ENCODE measurements at regions not wholly inside any gene's neighbourhood (a gene's known extent, or its start where the extent isn't known, plus 50 kb on each side); places are given as distances from the start of the nearest gene placed in this dataset.

DNA sequence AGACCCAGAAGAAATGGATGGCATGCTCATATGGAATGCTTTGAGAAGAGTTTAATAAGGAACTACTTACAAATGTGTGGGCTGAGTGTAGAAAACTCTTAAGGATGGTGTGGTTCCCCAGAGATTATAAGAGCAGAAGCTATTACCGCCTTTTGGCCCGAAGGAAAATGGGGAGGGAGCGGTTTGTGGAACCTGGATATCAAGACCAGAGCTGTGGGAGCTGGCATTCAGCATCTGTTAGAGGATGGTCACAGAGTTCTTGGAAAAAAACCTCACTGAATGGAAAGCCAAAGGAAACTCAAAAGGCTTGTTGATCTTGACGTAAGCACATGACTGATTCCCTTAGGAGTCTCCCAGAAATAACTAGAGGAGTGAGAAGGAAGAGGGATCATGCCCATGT is 151.0 kb downstream of the PJA2 start:
- DNase-seq (no peak), ATAC-seq (ENCODE audit: low read depth) (no peak)
- TF ChIP-seq, protein P1, sequence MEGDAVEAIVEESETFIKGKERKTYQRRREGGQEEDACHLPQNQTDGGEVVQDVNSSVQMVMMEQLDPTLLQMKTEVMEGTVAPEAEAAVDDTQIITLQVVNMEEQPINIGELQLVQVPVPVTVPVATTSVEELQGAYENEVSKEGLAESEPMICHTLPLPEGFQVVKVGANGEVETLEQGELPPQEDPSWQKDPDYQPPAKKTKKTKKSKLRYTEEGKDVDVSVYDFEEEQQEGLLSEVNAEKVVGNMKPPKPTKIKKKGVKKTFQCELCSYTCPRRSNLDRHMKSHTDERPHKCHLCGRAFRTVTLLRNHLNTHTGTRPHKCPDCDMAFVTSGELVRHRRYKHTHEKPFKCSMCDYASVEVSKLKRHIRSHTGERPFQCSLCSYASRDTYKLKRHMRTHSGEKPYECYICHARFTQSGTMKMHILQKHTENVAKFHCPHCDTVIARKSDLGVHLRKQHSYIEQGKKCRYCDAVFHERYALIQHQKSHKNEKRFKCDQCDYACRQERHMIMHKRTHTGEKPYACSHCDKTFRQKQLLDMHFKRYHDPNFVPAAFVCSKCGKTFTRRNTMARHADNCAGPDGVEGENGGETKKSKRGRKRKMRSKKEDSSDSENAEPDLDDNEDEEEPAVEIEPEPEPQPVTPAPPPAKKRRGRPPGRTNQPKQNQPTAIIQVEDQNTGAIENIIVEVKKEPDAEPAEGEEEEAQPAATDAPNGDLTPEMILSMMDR (IDR thresholded peaks at IDR 0.05): no peak
- no peak overlapping the region for H3K4me3 Mint-ChIP-seq
- ChIA-PET POLR2A (no interaction called here), CTCF (no interaction called here)
- no peaks in the 10 kb centered on the region for H3K9me3 Mint-ChIP-seq
- H3K27ac Mint-ChIP-seq: no peak overlapping the region
- H3K27me3 Mint-ChIP-seq: no peaks in the 10 kb centered on the region
- H3K4me1 Mint-ChIP-seq: no peaks in the 10 kb centered on the region
- H3K36me3 Mint-ChIP-seq (ENCODE audit: low read depth): no peaks in the 10 kb centered on the region
- intact Hi-C loops (cut with micrococcal nuclease): no loop called here

DNA sequence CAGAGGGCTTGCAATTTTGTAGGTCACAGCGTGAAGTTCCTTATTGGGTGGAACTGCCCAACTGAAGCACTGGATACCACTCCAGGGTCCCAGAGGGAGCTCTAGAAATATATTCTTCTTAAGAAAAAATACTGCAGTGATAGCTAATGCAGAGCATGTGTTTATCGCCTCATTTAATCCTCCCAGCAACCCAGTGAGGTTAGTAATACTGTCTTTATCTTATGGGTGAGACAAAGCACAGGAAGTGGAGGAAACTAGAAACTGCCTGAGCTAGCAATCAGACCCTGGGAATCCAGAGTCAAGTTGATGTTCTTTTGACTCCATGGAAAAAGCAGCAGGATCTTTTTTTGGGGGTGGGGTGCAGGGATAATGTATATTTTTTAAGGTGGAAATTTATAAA is 153.3 kb downstream of the PJA2 start:
- no peaks in the 10 kb centered on the region for H3K36me3 Mint-ChIP-seq (ENCODE audit: low read depth)
- DNase-seq (no peak), ATAC-seq (ENCODE audit: low read depth) (no peak)
- TF ChIP-seq, protein P1 (IDR thresholded peaks at IDR 0.05): no peak
- H3K4me3 Mint-ChIP-seq: no peak overlapping the region
- ChIA-PET POLR2A (no interaction called here), CTCF (no interaction called here)
- no peaks in the 10 kb centered on the region for H3K9me3 Mint-ChIP-seq
- no peaks in the 10 kb centered on the region for H3K4me1 Mint-ChIP-seq
- intact Hi-C loops (cut with micrococcal nuclease): no loop called here
- no peak overlapping the region for H3K27ac Mint-ChIP-seq
- H3K27me3 Mint-ChIP-seq: no peaks in the 10 kb centered on the region

DNA sequence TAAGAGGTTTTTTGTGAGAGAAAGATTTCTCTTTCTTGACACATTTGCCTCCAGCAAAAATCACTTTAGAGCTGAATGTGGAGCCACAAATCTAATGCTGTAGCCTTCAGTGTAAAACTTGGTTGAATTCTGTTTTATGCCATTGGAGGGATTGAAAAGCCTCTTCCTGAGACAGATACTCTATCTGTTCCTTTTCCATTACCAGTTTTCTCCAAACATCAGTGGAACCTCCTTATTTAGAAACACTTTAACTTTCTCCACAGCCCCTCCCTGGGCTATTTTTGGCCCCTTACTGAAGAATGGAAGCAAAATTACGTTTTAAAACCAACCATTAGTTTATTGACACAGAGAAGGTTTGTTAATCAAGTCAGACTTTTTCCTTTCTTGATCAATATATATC is 155.3 kb downstream of the PJA2 start:
- Mint-ChIP-seq H3K4me3 (no peak overlapping the region), H3K36me3 (ENCODE audit: low read depth) (no peaks in the 10 kb centered on the region), H3K27me3 (no peaks in the 10 kb centered on the region), H3K27ac (no peak overlapping the region), H3K9me3 (no peaks in the 10 kb centered on the region), H3K4me1 (no peaks in the 10 kb centered on the region)
- POLR2A ChIA-PET: no interaction called here
- intact Hi-C loops (cut with micrococcal nuclease): no loop called here
- ATAC-seq (ENCODE audit: low read depth) (no peak), DNase-seq (no peak)
- TF ChIP-seq, protein P1 (IDR thresholded peaks at IDR 0.05): no peak
- CTCF ChIA-PET: no interaction called here

DNA sequence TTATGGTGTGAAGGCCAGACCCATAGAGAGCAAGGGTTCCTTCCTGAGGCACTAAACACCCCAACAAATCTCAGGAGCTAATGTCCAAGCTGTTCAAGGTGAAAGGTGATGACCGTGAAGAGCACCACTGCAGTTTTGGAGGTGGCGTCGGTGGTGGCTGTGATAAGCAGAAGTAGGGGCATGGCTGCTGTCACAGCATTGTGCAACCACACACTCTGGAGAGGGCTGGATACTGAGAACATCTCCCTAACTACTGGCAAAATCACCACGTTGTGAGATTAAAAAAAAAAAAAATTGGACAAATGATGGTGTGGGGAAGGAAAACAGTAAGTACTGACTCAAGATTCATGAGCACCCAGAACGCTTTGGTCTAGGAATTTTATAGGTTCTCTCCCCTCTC is 156.5 kb downstream of the PJA2 start:
- DNase-seq: no peak
- H3K27ac Mint-ChIP-seq: no peak overlapping the region
- H3K27me3 Mint-ChIP-seq: no peaks in the 10 kb centered on the region
- ChIA-PET CTCF (no interaction called here), POLR2A (no interaction called here)
- H3K36me3 Mint-ChIP-seq (ENCODE audit: low read depth): no peaks in the 10 kb centered on the region
- TF ChIP-seq, protein P1 (IDR thresholded peaks at IDR 0.05): no peak
- no peaks in the 10 kb centered on the region for H3K9me3 Mint-ChIP-seq
- no peak overlapping the region for H3K4me3 Mint-ChIP-seq
- ATAC-seq (ENCODE audit: low read depth): no peak
- H3K4me1 Mint-ChIP-seq: peaks cover 2% of the 10 kb centered on the region
- intact Hi-C loops (cut with micrococcal nuclease): no loop called here

DNA sequence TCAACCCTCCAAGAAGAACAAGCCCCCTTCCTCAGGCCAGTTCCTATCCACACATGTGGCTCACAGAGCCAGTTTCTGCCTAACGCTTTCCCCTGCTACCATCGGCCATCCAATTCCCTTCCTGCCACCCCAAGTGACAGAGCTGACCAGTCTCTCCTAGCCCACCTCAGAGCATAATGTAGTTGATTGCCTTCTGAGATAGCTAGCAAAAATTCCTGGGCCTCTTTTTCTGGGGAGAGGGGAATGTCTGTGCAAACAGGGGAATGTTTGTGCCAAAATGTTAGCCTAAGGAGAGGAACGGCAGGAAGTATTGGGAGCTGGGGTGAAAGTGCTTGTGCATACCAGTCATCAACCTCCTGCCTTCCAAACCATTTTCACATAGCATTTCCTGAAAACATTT is 157.0 kb downstream of the PJA2 start:
- TF ChIP-seq, protein P1 (IDR thresholded peaks at IDR 0.05): no peak
- Mint-ChIP-seq H3K36me3 (ENCODE audit: low read depth) (no peaks in the 10 kb centered on the region), H3K4me3 (no peak overlapping the region), H3K4me1 (peaks cover 4% of the 10 kb centered on the region), H3K9me3 (no peaks in the 10 kb centered on the region), H3K27me3 (no peaks in the 10 kb centered on the region), H3K27ac (no peak overlapping the region)
- ATAC-seq (ENCODE audit: low read depth) (no peak), DNase-seq (no peak)
- ChIA-PET POLR2A (no interaction called here), CTCF (no interaction called here)
- intact Hi-C loops (cut with micrococcal nuclease): no loop called here

Data from activated B cell treated with CpG ODN at 0.5 μM for 24 hours (primary cell).